ENCODE measurements at regions not wholly inside any gene's neighbourhood (a gene's known extent, or its start where the extent isn't known, plus 50 kb on each side); places are given as distances from the start of the nearest gene placed in this dataset.

GRCh38 chr11:35085531-35086165 is 53.3 kb upstream of the CD44 start:
- POLR2A ChIA-PET (ENCODE audit: unreplicated experiment), result no interaction called here
- intact Hi-C loops (cut with micrococcal nuclease), result no loop called here

GRCh38 chr11:35087648-35088047 is 51.3 kb upstream of the CD44 start:
- H3K9me2 ChIP-seq (replicated peaks; ENCODE audit: low read length), result no peaks in the 10 kb centered on the region
- DNase-seq, result no peak
- no peak overlapping the region for H3K27ac ChIP-seq (ENCODE audit: low read length)
- H3K79me2 ChIP-seq (ENCODE audit: low read length), result no peaks in the 10 kb centered on the region
- ChIA-PET CTCF (no interaction called here), POLR2A (ENCODE audit: unreplicated experiment) (no interaction called here)
- H3K9me3 ChIP-seq (ENCODE audit: low read length), result no peaks in the 10 kb centered on the region
- no peaks in the 10 kb centered on the region for H3F3A ChIP-seq (ENCODE audit: low read length, unreplicated experiment)
- no peak for ATAC-seq
- no peak for TF ChIP-seq EZH2phosphoT487 (IDR thresholded peaks at IDR 0.05; ENCODE audit: borderline replicate concordance, low read length)
- no peak for TF ChIP-seq EZH2 (IDR thresholded peaks at IDR 0.05; ENCODE audit: low read length, unreplicated experiment)
- TF ChIP-seq CTCF (conservative IDR thresholded peaks at IDR 0.05; ENCODE audit: low read depth, low read length), result no peak
- H4K20me1 ChIP-seq (ENCODE audit: low read length), result no peaks in the 10 kb centered on the region
- intact Hi-C loops (cut with micrococcal nuclease), result no loop called here
- H3K27me3 ChIP-seq (ENCODE audit: low read length), result no peaks in the 10 kb centered on the region
- no peak overlapping the region for H3K4me3 ChIP-seq (ENCODE audit: low read length)
- BruUV-seq (replicated peaks), result no TSS peak
- no peak overlapping the region for H3K9ac ChIP-seq (ENCODE audit: low read length)
- H2AFZ ChIP-seq (ENCODE audit: low read length), result no peak overlapping the region
- no peaks in the 10 kb centered on the region for H3K36me3 ChIP-seq (ENCODE audit: low read depth, low read length)
- peaks cover 15% of the 10 kb centered on the region for H3K4me1 ChIP-seq (ENCODE audit: insufficient read depth, low read length)
- H3K4me2 ChIP-seq (ENCODE audit: low read length), result no peak overlapping the region

More at GRCh38 chr11:35085531-35086165, 53.3 kb upstream of the CD44 start:
- Histone ChIP-seq H2AFZ (ENCODE audit: low read length) (no peak overlapping the region), H3K9ac (ENCODE audit: low read length) (no peak overlapping the region), H3K4me1 (ENCODE audit: insufficient read depth, low read length) (peaks cover 26% of the 10 kb centered on the region), H4K20me1 (ENCODE audit: low read length) (no peaks in the 10 kb centered on the region), H3K27ac (ENCODE audit: low read length) (no peak overlapping the region), H3K4me2 (ENCODE audit: low read length) (no peak overlapping the region), H3K27me3 (ENCODE audit: low read length) (no peaks in the 10 kb centered on the region), H3K79me2 (ENCODE audit: low read length) (no peaks in the 10 kb centered on the region), H3K36me3 (ENCODE audit: low read depth, low read length) (no peaks in the 10 kb centered on the region), H3K4me3 (ENCODE audit: low read length) (no peak overlapping the region), H3K9me3 (ENCODE audit: low read length) (no peaks in the 10 kb centered on the region), H3F3A (ENCODE audit: low read length, unreplicated experiment) (no peaks in the 10 kb centered on the region), H3K9me2 (replicated peaks; ENCODE audit: low read length) (no peaks in the 10 kb centered on the region)
- CTCF ChIA-PET, result no interaction called here
- DNase-seq, result no peak
- no TSS peak for BruUV-seq (replicated peaks)
- ATAC-seq, result no peak
- no peak for TF ChIP-seq EZH2 (IDR thresholded peaks at IDR 0.05; ENCODE audit: low read length, unreplicated experiment)
- TF ChIP-seq CTCF (conservative IDR thresholded peaks at IDR 0.05; ENCODE audit: low read depth, low read length), result no peak
- no peak for TF ChIP-seq EZH2phosphoT487 (IDR thresholded peaks at IDR 0.05; ENCODE audit: borderline replicate concordance, low read length)

- ATAC-seq, result no peak
- Histone ChIP-seq H3K9me3 (ENCODE audit: low read length) (no peaks in the 10 kb centered on the region), H3K9me2 (replicated peaks; ENCODE audit: low read length) (no peaks in the 10 kb centered on the region), H3K4me2 (ENCODE audit: low read length) (no peak overlapping the region), H3K36me3 (ENCODE audit: low read depth, low read length) (no peaks in the 10 kb centered on the region), H3F3A (ENCODE audit: low read length, unreplicated experiment) (no peaks in the 10 kb centered on the region), H3K27ac (ENCODE audit: low read length) (0 out of 2 replicates have a peak overlapping the region, but pooled peaks have one; percentile 7), H4K20me1 (ENCODE audit: low read length) (no peaks in the 10 kb centered on the region), H3K27me3 (ENCODE audit: low read length) (no peaks in the 10 kb centered on the region), H3K4me3 (ENCODE audit: low read length) (no peak overlapping the region), H2AFZ (ENCODE audit: low read length) (no peak overlapping the region), H3K79me2 (ENCODE audit: low read length) (no peaks in the 10 kb centered on the region), H3K9ac (ENCODE audit: low read length) (no peak overlapping the region), H3K4me1 (ENCODE audit: insufficient read depth, low read length) (peaks cover 9% of the 10 kb centered on the region; the same call in 1 of the 2 replicates)
- CTCF ChIA-PET, result no interaction called here
- BruUV-seq (replicated peaks), result no TSS peak
- no peak for DNase-seq
- POLR2A ChIA-PET (ENCODE audit: unreplicated experiment), result no interaction called here
- TF ChIP-seq EZH2phosphoT487 (IDR thresholded peaks at IDR 0.05; ENCODE audit: borderline replicate concordance, low read length) (no peak), CTCF (conservative IDR thresholded peaks at IDR 0.05; ENCODE audit: low read depth, low read length) (no peak), EZH2 (IDR thresholded peaks at IDR 0.05; ENCODE audit: low read length, unreplicated experiment) (no peak)
- intact Hi-C loops (cut with micrococcal nuclease), result no loop called here
Observed at GRCh38 chr11:35088226-35088625, 50.7 kb upstream of the CD44 start.

Data from PC-3 (cell line).